ENCODE measurements at regions not wholly inside any gene's neighbourhood (a gene's known extent, or its start where the extent isn't known, plus 50 kb on each side); places are given as distances from the start of the nearest gene placed in this dataset.

GRCh38 chr7:155217634-155218033, 80.0 kb upstream of the INSIG1 start:
- no peak for DNase-seq

DNA sequence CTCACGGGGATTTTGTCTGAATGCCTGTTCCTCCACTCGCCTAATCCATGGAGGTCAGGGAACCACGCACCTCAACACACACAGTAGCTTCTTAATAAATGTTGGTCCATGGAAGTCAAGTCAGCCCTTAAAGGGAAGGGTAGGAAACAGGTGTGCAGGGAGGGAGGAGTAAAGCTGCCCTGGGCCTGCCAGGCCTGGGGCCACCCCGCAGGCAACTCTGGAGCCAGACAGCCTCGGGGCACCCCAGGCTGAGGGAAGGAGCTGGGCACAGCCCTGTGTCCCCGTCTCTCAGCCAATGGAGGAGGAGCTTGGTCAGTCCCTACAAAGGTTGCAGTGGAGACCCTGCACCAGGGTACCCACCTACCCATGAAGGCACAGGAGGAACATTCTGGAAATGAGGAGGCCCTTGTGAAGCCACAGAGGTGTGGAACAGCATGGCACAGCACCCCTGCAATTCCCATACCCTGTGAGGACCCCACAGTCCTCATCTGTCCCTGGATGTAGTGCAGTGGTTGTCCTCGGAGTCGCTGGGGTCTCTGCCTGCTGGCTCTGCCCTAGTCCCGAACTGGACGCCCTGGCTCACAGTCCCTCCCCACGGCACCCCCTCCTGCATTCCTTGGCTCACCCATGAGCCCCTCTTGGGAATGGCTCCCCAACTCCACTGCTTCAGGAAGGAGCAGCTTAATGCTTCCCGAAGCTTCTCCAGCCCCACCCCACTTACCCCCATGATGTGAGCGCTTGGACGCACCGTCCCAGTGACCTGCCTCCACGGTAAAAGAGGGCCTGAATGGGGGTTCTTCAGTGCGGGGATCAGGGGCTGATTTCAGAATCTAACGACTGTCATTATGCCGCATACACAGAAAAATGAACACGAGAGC, 79.2 kb upstream of the INSIG1 start:
- no peak for DNase-seq

DNA sequence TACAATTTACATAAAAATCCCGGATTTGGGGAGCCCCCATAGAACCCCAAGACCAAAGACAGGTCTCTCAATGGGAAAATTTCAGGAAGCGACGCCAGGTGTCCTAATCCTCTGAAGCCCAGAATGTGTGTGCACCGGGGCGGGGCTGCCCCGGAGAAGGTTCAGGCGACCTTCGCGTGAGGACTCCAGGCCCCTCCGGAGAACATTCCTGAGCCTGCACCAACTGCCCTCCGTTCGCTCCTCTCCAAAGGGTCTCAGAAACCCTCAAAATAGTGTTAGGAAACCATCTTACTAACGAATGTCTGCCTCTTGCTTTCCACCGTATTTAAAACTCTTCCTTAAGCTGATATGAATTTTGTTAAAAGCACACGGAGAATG, 78.5 kb upstream of the INSIG1 start:
- no peak for DNase-seq

DNA sequence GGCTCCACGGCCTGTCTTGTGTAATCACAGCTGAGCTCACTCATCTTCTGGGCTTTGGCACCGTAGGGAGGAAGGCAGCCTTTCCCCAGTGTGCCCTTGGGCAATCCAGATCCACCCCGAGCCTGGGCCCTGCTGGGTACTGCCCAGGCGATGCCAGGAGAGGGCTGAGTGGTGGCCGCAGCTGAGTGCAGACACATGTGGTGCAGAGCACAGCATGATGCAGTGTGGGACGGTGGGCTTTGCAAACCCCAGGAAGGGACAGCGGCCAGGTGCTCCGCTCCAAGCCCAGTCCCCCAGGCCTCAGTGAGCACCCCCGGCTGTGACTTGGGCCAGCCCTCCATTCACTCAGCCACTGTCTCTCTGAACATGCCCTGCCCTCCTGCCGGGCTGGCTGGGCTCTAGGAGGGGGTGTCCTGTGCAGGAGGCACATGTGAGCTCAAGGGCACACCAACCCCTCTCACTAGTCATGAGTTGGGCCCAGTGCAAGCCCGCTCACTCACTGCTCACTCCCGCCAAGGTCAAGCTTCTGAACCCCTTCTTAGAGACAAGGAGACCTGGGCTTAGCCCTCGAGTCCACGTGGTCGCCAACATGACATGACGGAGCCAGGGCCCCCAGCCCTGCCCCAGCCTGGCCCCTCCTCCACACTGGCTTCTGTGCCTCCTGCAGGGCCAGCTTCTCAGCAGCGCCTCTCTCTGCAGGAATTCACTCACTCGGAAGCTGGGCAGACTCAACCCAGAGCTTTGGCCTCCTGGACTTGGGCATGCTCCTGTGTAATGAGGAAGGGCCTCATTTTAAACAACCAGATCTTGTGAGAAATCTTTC, 77.5 kb upstream of the INSIG1 start:
- no peak for DNase-seq

GRCh38 chr7:155220903-155221302, 76.8 kb upstream of the INSIG1 start:
- DNase-seq: no peak

DNA sequence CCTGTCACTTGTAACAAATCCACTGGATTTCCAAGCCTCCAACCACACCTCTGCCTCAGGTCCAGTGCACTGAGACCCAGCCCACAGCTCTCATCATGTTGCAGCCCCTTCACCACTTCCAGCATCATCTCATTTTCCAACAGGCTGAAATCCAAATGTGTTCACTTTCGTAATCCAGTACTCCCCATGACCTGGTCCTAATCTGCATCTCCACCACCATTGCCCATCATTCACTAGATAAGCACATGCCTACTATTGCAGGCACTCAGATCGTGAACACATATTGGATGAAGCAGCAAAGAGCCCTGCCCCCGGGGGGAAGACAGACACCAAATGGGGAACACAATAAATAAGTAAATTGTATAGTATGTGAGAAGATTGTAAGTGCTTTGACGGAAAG, 76.1 kb upstream of the INSIG1 start:
- no peak for DNase-seq

- no peak for DNase-seq
Measured at GRCh38 chr7:155222061-155222460, 75.6 kb upstream of the INSIG1 start.

DNA sequence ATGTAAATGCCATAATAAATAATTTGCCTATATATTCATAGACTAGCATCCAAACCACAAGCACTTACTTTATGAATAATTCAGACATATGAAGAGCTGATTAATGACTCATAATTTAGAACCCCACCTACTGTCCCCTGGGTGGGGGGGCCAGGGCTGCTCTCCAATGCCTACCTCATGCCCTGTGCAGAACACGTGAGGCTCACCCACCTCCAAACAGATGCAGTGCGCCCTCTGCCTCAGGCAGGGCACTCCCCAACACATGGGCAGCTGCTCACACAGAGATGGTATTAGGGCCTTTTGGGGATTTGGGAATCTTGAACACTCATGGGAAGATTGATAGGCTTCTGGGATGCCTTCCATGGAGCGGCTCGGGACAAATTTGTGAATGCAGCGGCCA, 75.1 kb upstream of the INSIG1 start:
- DNase-seq: no peak

DNA sequence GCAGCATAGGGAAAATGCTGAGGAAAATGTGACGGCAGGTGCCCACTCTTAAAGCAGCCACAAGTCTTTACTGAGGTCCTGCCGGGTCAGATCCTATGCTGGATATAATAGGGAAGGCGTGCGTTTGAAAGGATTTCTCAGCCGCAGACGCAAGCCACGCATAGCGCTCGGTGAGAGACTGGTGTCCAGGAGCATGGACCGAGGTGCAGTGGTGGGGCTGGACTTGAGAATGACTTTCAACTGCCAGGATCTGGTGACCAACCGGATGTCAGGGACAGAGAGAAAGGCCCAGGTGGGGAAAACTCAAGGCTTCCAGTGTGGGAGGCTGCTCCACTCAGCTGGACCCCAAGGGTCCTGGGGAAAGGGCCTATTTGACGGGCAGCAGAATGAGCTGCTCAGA, 74.7 kb upstream of the INSIG1 start:
- DNase-seq: no peak

DNA sequence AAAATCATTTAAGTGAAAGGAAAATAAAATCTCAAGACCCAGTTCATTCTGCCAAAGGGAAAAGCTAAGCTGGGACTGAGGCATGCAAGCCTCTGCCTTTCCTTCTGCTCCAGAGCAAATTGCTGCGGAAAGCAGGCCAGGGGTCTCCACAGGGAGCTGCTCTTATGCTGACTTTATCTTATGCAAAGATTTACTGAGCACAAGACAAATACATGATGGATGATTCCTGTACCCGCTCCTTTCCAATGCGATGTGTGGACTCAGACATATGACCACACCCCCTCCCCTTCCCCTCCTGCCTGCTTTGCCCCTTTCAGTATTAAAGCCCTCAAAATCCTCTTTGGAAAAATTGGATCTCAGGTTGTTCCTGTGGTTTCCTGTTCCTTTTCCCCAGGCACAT, 74.2 kb upstream of the INSIG1 start:
- DNase-seq: no peak

DNA sequence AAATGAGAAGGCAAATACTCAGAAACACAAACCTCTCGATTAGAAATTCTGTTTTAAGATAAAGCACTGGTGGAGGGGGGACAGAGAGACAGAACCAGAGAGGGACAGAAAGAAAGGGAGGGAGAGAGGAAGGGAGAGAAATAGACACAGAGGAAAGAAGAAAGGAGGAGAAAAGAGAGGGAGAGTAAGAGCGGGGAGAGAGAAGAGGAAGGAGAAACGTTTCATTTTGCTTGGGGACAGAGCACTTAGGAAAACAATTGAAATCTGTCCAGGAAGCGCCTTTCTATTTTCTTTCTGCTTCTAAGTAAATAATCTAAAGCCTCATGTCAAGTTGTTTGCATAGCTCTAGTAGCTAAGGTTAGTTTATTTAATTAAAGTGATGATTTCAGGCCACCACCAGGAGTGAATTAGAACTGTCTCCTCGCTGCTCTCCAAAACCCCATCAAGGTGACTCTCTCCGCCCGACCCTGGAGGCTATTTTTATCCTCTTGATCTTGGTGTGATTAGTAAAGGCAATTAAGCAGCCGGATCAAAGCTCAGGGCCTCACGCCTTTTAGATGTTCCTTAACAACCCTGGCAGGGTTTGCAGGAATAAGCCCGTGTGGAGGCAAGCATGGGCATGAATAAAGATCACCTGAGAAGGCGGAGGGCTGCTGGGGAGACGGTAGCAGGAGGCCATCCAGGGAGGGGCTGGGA, 73.4 kb upstream of the INSIG1 start:
- no peak for DNase-seq

DNA sequence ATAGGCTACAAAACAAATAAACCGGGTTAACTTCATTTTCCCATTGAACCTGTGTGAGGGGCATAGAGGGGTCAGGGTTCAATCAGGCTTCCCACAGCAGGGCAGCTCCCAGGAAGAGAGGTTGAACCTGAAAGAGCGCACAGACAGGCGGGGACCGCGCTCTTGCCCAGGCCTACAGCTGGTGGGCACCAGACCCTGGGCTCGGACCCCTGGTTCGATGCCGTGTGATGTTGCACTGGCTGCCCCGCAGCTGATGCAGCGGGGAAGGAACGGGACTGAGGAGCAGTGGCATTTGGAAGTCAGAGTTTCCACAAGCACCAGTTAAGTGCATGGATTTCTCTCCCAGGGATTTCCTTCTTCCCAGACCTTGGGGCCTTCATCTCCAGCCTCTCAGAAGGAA, 72.6 kb upstream of the INSIG1 start:
- no peak for DNase-seq

GRCh38 chr7:155225516-155225915, 72.2 kb upstream of the INSIG1 start:
- no peak for DNase-seq

DNA sequence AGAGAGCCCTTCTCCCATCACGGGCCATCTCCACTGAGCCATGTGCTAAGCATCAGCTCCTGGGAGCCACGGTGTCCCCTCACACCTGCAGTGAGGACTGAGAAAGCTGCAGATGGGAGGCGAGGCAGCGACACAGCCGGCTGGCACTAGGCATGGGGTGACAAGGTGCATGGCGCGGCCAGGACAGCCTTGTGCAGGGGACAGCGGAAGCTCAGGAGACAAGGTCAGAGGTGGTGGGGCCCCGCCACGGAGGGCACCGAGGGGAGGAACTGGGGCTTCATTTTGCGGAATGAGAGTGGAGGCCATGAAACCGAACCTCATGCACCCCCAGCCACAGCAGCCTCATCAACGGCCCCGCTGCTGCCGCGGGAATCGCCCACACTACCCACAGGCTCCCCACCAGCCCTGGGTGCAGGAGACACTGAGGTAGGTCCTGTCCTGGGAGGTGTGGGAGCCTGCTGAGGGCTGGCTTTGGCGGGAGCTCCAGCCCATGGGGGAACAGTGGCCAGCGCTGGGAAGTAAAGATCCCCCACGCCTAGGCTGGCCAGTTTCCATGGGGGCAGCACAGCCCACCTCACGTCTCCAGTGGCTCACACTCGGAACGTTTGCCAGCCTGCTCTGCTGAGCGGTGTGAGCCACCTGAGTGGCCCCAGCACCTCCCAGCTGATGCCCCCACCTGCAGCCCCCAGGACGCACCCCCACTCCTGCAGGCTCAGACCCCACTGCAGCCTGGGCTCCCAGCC, 71.2 kb upstream of the INSIG1 start:
- no peak for DNase-seq

- DNase-seq: no peak
Measured at GRCh38 chr7:155227004-155227787, 70.5 kb upstream of the INSIG1 start.

DNA sequence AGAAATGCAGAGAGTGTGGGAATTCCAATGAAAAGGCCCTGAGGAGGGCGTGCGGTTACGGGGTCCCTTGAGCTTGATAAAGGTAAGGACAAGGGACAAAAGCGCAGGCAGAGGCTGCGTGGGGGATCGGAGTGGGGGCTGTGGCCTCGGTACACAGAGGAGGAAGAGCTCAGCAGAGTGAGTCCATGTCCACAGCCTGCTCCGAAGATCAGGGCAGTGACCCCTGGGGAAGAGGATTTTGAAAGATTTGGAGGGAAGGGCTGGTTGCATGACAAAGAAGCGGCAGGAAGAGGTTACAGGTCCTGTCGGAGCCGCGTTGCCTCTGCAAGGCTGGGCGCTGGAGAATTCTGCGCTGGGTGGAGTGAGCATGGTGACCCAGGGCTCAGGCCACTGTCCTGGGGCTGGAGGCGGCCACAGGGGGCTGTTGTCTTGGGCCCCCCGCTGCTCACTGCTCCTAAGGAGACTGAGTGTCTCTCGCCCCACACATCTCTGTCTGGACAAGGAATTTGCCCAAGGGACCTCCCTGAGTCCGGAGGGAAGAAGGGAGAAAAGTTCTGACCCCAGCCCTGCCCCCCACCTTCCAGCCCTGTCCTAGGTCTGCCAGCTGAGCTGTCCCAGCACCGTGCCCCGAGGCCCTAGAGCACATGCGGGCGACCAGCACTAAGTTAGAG, 69.8 kb upstream of the INSIG1 start:
- no peak for DNase-seq

DNA sequence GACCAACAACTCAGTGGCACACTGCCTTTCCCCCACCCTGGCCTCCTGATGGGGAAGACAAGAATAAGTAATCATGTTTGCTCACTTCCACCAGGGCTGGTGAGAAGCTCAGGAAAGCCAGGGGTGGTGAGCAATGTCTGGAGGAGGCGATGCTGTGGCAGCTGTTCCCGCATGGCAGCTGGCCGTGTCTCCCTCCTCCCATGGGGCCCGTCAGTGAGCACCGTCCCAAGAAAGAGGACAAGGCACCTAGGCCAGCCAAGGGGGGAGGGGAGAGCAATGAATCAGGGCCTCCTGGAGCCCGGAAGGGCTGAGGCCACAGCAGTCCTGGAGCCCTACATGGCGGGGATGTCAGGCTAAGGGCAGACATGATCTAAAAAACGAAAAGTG, 69.2 kb upstream of the INSIG1 start:
- no peak for DNase-seq

DNA sequence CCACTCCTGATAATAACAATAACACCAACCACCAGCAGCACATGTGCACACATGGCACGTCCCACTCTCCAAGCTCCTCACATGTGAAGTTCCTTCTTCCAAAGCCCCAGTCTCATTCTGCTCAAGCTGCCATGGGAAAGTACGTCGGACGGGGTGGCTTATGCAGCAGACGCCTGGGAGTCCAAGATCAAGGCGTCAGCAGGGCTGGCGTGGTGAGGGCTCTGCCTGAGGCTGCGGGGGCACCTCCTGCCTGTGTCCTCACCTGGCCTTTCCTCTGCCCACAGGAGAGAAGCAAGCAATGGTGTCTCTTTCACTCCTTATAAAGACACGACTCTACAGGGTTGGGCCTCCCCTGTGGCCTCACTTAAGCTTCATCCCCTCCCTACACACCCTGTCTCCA, 68.8 kb upstream of the INSIG1 start:
- DNase-seq: no peak

DNA sequence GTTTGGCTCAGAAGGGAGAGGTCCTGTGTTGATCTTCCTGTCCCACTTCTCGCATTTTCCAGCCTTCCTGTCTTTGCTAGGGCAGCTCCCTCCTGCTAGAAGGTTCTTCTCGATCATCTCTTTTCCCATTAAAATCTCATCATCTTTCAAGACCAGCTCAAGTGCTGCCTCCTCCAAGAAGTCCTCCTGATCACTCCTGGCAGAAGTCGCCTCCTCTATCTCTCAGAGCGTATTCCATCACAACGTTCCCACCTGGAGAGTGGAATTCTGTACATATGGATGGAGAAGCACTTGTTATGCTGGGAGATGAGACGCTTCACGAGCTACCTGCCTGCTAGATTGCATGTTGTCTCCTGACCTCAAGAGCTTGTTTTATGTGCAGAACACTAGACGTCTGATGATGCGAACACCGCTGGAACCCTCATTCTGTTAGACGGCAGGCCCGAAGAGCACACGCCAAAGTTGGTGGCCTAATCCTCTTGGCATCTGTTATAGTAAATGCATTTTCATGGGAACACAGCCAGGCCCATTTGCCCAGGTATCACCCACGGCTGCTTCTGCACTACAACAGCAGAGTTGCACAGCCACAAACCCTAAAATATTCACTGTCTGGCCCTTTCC, 68.0 kb upstream of the INSIG1 start:
- DNase-seq: no peak

GRCh38 chr7:155230169-155230593, 67.5 kb upstream of the INSIG1 start:
- DNase-seq: no peak

DNA sequence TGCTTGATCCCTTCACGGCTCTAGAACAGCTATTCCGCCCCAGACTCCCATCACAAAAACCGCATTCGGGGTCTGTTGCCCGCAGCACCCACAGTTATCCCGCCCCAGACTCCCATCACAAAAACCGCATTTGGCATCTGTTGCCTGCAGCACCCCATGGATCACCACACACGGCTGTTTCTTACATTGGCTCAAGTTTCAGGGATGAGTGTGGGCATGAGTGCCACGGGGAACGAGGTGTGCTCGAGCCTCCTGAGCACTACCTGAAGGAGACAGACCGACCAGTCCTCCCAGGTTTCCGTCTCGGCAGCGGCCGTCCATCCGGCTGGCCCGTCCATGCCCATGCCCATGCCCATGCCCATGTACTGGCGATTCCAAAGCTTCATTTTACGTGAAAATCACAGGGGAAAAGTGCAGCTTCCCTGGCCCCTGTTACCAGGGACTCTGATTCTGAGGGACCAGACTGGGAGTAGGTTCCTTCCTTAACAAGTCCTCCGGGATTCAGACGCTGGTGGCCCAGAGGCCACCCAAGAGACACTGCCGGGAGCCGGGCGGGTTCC, 66.4 kb upstream of the INSIG1 start:
- no peak for DNase-seq
